ENCODE measurements at regions not wholly inside any gene's neighbourhood (a gene's known extent, or its start where the extent isn't known, plus 50 kb on each side); places are given as distances from the start of the nearest gene placed in this dataset.

DNA sequence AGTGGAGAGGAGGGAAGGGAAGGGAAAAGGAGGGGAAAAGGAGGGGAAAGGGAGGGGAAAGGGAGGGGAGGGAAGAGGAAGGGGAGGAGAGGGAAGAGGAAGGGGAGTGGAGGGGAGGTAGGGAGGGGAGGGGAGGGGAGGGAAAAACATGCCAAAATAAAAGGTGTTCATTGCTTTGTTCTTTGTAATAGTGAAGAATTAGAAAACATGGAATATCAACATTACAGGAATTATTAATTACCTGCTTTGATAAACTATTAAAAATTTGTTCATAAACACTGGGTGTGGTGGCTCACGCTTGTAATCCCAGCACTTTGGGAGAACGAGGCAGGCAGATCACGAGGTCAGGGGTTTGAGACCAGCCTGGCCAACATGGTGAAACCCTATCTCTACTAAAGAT, 579.2 kb downstream of the MED13L start (continued):
- no peak for TF ChIP-seq POLR2A (IDR thresholded peaks at IDR 0.05; ENCODE audit: control extremely low read depth in 1 of 2, low read depth in 2 of 2, low read length in 2 of 2)
- TF ChIP-seq RAD21 (IDR thresholded peaks at IDR 0.05 in 1 of 2, conservative IDR thresholded peaks at IDR 0.05 in 1 of 2; ENCODE audit: low read depth in 2 of 2, low read length in 2 of 2), result no peak
- no peak for TF ChIP-seq SUZ12 (IDR thresholded peaks at IDR 0.05; ENCODE audit: low read length)
- no peak for TF ChIP-seq PHF8 (conservative IDR thresholded peaks at IDR 0.05; ENCODE audit: low read depth, low read length)
- TF ChIP-seq CHD1 (IDR thresholded peaks at IDR 0.05; ENCODE audit: low read depth, low read length), result no peak
- TF ChIP-seq SIRT6 (IDR thresholded peaks at IDR 0.05; ENCODE audit: low read length), result no peak

Measured in H1 (cell line).